HEK293T (cell line): ENCODE measurements at regions not wholly inside any gene's neighbourhood (a gene's known extent, or its start where the extent isn't known, plus 50 kb on each side); places are given as distances from the start of the nearest gene placed in this dataset.

ENCODE experiments used
- CTCF ChIA-PET: fragments of 350-600 bp; formaldehyde crosslinking; extraction: SDS; loops from one replicate; lab custom pipeline; 2021; ENCODE audit warnings: antibody characterized with exemption, inconsistent platforms; lab: Yijun Ruan, JAX
- POLR2A ChIA-PET: fragments of 350-600 bp; formaldehyde crosslinking; extraction: SDS; loops from one replicate; lab custom pipeline; 2020; ENCODE audit warnings: antibody characterized with exemption, inconsistent platforms; lab: Yijun Ruan, JAX
- DNase-seq: peaks from one replicate; pipeline ENCODE4 v3.0.0; 2012; ENCODE audit warnings: mixed read lengths; ENCODE audit errors: extremely low spot score
- ARNT ChIP-seq: fragments of 450-650 bp; IDR thresholded peaks from 2 replicates; pipeline ENCODE4 v1.6.1; 2017; ENCODE audit warnings: mild to moderate bottlenecking
- BHLHE40 ChIP-seq: fragments of 450-650 bp; IDR thresholded peaks from 2 replicates; pipeline ENCODE4 v1.6.1; 2016; ENCODE audit warnings: mild to moderate bottlenecking, moderate library complexity, borderline replicate concordance
- CTBP1 ChIP-seq: fragments of 450-650 bp; IDR thresholded peaks from 2 replicates; pipeline ENCODE4 v1.6.1; 2016; ENCODE audit warnings: borderline replicate concordance
- ELF4 ChIP-seq: fragments of 450-650 bp; IDR thresholded peaks from 2 replicates; pipeline ENCODE4 v1.6.1; 2017; ENCODE audit warnings: antibody characterized with exemption
- FOXA1 ChIP-seq: fragments of 450-650 bp; IDR thresholded peaks from 2 replicates; pipeline ENCODE4 v1.6.1; 2016; ENCODE audit warnings: mild to moderate bottlenecking
- FOXK2 ChIP-seq: fragments of 450-650 bp; IDR thresholded peaks from 2 replicates; pipeline ENCODE4 v1.6.1; 2016; ENCODE audit warnings: mild to moderate bottlenecking
- FOXM1 ChIP-seq: fragments of 450-650 bp; IDR thresholded peaks from 2 replicates; pipeline ENCODE4 v1.6.1; 2017; ENCODE audit warnings: mild to moderate bottlenecking, borderline replicate concordance
- HDGF ChIP-seq: fragments of 450-650 bp; IDR thresholded peaks from 2 replicates; pipeline ENCODE4 v1.6.1; 2017; ENCODE audit warnings: antibody characterized with exemption, borderline replicate concordance
- L3MBTL2 ChIP-seq: fragments of 450-650 bp; conservative IDR thresholded peaks from 2 replicates; pipeline ENCODE4 v1.6.1; 2016; ENCODE audit warnings: mild to moderate bottlenecking
- LEF1 ChIP-seq: fragments of 450-650 bp; IDR thresholded peaks from 2 replicates; pipeline ENCODE4 v1.6.1; 2017; ENCODE audit warnings: mild to moderate bottlenecking, borderline replicate concordance
- NFRKB ChIP-seq: fragments of 450-650 bp; IDR thresholded peaks from 2 replicates; pipeline ENCODE4 v1.6.1; 2016; ENCODE audit warnings: mild to moderate bottlenecking, moderate library complexity
- SP1 ChIP-seq: fragments of 450-650 bp; IDR thresholded peaks from 2 replicates; pipeline ENCODE4 v1.6.1; 2017
- SUZ12 ChIP-seq: fragments of 450-650 bp; IDR thresholded peaks from 2 replicates; pipeline ENCODE4 v1.6.1; 2016; ENCODE audit warnings: mild to moderate bottlenecking
- TARDBP ChIP-seq: fragments of 450-650 bp; IDR thresholded peaks from 2 replicates; pipeline ENCODE4 v1.6.1; 2016
- ZNF384 ChIP-seq: fragments of 450-650 bp; IDR thresholded peaks from 2 replicates; pipeline ENCODE4 v1.6.1; 2016
- TF ChIP-seq, protein P1 (sequence below): fragments of 450-650 bp; IDR thresholded peaks from 2 replicates; pipeline ENCODE4 v1.6.1; 2016

DNA sequence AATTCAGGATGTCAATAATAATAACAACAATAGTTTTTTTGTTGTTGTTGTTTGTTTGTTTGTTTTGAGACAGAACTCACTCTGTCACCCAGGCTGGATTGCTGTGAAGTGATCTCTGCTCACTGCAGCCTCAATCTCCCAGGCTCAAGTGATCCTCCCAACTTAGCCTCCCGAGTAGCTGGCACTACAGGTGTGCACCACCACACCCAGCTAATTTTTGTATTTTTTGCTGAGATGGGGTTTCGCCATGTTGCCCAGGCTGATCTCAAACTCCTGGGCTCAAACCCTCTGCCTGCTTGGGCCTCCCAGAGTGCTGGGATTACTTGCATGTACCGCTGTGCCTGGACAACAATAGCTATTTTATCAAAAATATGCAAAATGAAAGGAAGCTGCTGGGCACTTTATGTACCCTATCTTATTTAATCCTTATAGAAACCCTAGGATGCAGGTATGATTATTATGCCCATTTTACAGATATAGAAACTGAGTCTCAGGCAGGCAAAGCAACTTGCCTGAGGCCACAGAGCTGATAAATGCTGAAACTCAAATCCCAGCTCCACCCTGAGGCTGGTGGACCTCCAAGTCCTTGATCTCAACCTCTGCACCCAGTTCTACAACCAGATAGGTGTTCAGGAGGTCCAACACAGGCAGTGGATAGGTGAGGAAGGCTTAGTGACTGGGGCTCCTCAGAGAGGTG is 57.4 kb upstream of the CTPS1 start:
- no peak for DNase-seq
- TF ChIP-seq NFRKB: no peak
- no peak for TF ChIP-seq SP1
- no peak for TF ChIP-seq ARNT
- TF ChIP-seq CTBP1: no peak
- TF ChIP-seq ELF4: no peak
- no peak for TF ChIP-seq ZNF384
- no peak for TF ChIP-seq FOXM1
- no peak for TF ChIP-seq FOXA1
- no peak for TF ChIP-seq SUZ12
- TF ChIP-seq, protein P1, sequence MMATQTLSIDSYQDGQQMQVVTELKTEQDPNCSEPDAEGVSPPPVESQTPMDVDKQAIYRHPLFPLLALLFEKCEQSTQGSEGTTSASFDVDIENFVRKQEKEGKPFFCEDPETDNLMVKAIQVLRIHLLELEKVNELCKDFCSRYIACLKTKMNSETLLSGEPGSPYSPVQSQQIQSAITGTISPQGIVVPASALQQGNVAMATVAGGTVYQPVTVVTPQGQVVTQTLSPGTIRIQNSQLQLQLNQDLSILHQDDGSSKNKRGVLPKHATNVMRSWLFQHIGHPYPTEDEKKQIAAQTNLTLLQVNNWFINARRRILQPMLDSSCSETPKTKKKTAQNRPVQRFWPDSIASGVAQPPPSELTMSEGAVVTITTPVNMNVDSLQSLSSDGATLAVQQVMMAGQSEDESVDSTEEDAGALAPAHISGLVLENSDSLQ: no peak
- TF ChIP-seq LEF1: no peak
- TF ChIP-seq TARDBP: no peak
- ChIA-PET CTCF (interaction anchor here (0.6 kb wide), 1 partner anchor 765 kb away, joined by 3 read pairs; no protein-coding TSS in a partner anchor), POLR2A (no interaction called here)

DNA sequence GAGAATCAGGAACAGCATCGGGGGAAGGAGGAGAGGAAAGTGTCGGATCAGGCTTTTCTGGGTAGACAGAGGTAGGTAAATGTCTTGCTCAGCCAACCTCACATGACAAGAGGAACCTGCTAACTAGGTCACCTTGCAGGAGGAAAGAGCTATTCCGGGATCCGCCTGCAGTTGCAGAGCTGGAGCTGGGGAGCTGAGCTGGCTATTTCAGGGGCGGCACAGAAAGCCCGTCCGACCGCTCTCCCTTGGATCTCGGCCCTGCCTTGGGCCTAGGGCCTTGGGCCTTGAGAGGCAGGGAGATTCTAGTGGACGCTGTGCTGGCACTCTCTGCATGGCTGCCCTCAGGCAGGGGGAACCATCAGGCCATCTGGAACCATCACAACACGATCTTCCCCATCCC is 56.5 kb upstream of the CTPS1 start:
- POLR2A ChIA-PET: no interaction called here
- TF ChIP-seq ZNF384 (no peak), LEF1 (no peak), HDGF (no peak), ARNT (no peak), FOXA1 (no peak), FOXM1 (no peak), NFRKB (no peak), TARDBP (no peak), CTBP1 (no peak), BHLHE40 (no peak)
- TF ChIP-seq, protein P1: no peak
- DNase-seq: no peak
- CTCF ChIA-PET: no interaction called here

DNA sequence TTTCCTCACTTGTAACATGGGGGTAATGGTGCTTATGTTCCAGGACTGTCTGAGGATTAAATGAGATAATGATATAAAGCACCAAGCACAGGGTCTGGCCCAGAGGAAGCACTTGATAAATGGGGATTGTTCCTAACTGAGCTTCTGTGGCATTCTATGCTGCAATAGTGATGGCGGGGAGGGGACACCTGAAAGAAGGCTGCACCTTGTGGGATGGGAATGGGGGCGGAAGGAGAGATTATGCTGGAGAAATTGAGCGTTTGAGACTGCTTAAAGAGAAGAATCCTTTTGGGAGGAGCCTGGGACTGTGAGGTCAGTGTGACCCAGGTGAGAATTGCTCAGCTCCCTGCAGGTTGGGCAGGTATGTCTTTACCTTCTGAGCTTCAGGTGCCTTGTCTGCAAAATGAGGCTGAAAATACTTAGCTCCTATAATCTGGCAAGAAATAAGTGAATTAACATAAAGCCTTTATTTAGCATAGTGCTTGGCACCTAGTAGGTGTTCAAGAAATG is 55.9 kb upstream of the CTPS1 start:
- ChIA-PET CTCF (interaction anchor here (1.0 to 1.1 kb wide), 2 partner anchors 9 to 25 kb away, joined by 3 read pairs; no protein-coding TSS in a partner anchor), POLR2A (no interaction called here)
- TF ChIP-seq BHLHE40: no peak
- no peak for TF ChIP-seq L3MBTL2
- no peak for TF ChIP-seq NFRKB
- TF ChIP-seq ELF4: no peak
- TF ChIP-seq ARNT: no peak
- TF ChIP-seq ZNF384: no peak
- no peak for TF ChIP-seq SP1
- no peak for DNase-seq

DNA sequence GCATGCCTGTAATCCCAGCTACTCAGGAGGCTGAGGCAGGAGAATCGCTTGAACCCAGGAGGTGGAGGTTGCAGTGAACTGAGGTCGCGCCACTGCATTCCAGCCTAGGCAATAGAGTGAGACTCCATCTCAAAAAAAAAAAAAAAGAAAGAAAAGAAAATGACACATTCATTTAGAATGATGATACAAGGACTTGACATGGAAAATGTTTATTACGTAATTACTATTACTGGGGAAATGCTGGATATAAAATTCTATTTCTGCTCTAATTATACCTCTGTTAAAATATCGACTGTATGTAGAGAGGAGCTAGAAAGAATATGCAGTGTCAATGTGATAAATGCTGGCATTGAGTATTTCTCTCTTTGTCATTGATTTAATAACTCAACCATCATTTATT is 54.7 kb upstream of the CTPS1 start:
- ChIA-PET POLR2A (no interaction called here), CTCF (interaction anchor here (1.0 to 1.5 kb wide), 3 partner anchors 10 to 24 kb away, joined by 3 to 5 read pairs (median 5); no protein-coding TSS in a partner anchor)
- TF ChIP-seq ARNT (no peak), FOXA1 (no peak), FOXK2 (no peak), NFRKB (no peak), ELF4 (no peak), BHLHE40 (no peak), TARDBP (no peak), LEF1 (no peak), CTBP1 (no peak), FOXM1 (no peak), SP1 (no peak), L3MBTL2 (no peak), ZNF384 (no peak), SUZ12 (no peak), HDGF (no peak)
- TF ChIP-seq, protein P1: no peak
- no peak for DNase-seq

DNA sequence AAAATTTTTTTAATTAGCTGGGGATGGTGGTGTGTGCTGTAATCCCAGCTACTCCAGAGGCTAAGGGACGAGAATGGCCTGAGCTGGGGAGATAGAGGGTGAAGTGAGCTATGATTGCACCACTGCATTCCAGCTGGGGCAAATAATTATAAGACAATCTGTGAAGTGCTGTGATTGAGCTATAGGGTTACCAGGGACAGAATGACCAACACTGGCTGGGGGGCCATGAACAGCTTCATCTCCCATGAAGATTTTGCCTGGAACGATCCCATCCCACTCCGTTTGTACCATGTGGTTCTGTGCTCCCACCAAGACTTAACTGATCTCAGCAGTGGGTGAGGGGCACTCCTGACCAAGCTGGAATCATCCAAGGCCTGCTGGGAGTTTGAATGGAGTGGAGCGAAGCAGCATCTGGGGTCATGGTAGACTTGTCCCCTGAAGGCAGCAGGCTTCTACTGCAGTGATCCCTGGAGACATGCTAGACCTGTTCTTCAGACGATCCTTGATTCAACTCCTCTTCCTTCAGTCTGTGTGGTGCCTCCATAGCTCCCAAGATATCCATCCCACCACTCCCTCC is 53.6 kb upstream of the CTPS1 start:
- POLR2A ChIA-PET: interaction anchor here (0.9 to 2.0 kb wide), 2 partner anchors 9 to 63 kb away, joined by 3 to 6 read pairs; partner anchors contain the start of gene CITED4
- no peak for TF ChIP-seq NFRKB
- no peak for TF ChIP-seq SP1
- DNase-seq: no peak
- CTCF ChIA-PET: interaction anchor here (1.0 to 1.5 kb wide), 4 partner anchors 9 to 76 kb away, joined by 3 to 5 read pairs (median 4); no protein-coding TSS in a partner anchor

DNA sequence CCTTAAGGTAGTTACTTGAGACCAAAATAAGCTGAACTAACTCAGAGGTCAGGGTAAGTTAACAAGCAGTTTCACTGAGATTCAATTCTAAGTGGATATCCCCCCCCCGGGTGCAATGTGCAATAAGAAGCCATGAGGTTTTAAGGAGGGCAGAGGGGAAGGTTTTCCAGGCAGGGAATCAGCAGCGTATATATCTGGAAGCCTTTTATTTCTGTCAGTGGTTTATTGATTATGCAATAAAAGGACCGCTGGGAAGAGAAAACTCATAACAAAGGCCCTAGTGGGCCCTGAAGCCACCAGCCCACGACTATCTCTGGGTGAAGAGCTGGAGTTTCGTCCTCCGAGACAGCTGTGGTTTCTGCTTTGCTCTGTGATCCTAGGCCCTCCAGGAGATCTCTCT is 53.1 kb upstream of the CTPS1 start:
- ChIA-PET CTCF (interaction anchor here (1.0 to 1.5 kb wide), 4 partner anchors 8 to 77 kb away, joined by 3 to 5 read pairs (median 4); no protein-coding TSS in a partner anchor), POLR2A (interaction anchor here (2.0 kb wide), 1 partner anchor 64 kb away, joined by 6 read pairs; the partner anchor contains the start of gene CITED4)
- DNase-seq: no peak
- 0 out of 2 replicates have a peak, but pooled peaks have one; percentile 27 for TF ChIP-seq L3MBTL2
- no peak for TF ChIP-seq ELF4
